ENCODE measurements at regions not wholly inside any gene's neighbourhood (a gene's known extent, or its start where the extent isn't known, plus 50 kb on each side); places are given as distances from the start of the nearest gene placed in this dataset.

DNA sequence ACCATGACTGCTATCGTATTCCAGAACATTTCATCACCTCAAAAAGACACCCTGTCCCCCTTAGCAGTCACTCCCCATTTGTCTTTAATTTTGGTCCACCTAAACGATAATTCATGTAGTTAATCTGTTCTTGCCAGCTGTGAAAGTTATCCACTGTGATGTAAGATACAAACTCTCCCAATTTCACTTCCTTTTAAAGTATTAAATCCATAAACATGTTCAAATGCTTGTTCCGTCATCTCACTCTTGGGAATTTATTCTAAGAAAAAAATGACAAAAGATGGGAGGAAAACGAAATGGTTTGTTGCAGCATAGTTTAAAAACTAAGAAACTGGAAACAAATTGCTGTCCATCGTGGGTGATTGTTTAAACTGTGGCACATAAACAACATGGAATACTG is 53.7 kb upstream of the IRF2 start:
- no peak for DNase-seq

DNA sequence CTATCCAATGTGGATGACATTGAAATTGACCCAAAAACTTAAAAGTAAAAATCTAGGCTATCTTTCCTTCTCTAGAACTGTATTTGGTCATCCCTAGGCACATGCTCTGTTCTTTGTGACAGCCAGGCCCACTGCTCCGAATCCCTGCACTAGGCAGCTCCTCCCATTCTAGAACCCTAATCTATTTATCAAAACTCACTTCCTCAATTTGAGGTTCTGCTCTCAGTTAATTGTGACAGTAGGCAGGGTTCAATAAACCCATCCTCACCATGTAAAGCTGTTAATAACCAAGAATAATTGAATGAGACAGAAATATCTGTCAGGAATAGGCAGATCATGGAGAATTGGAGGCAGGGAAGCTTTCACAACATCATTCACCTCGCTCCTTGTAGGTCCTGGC is 51.9 kb upstream of the IRF2 start:
- DNase-seq: no peak
